ENCODE measurements at regions not wholly inside any gene's neighbourhood (a gene's known extent, or its start where the extent isn't known, plus 50 kb on each side); places are given as distances from the start of the nearest gene placed in this dataset.

- TF ChIP-seq POLR2A (IDR thresholded peaks at IDR 0.05): no peak
- no peak for TF ChIP-seq CTCF (IDR thresholded peaks at IDR 0.05)
Measured at GRCh38 chr7:46989247-46989646, 592.7 kb downstream of the TNS3 start.
